Spinal cord (tissue), 9 donors: ENCODE measurements at regions not wholly inside any gene's neighbourhood (a gene's known extent, or its start where the extent isn't known, plus 50 kb on each side); places are given as distances from the start of the nearest gene placed in this dataset.
"Not testable (repeated sequence)": the region's sequence is repeated elsewhere in the genome, so short reads cannot be mapped to it uniquely, and the experiment has no call there.

ENCODE experiments used
- DNase-seq, 6 donors: peaks; one replicate each; pipeline versions ENCODE4 v3.0.0 to v3.0.0-alpha.2; 2013 to 2015; ENCODE audit warnings: low spot score in 6 of 6, low read depth in 4 of 6
- H3K27ac ChIP-seq: one replicate; pipeline ENCODE4 v1.5.1; 2013; ENCODE audit warnings: low read depth, low read length, control low read depth
- H3K27me3 ChIP-seq: one replicate; pipeline ENCODE4 v1.6.1; 2013; ENCODE audit warnings: low read length; ENCODE audit not compliant: control insufficient read depth, insufficient read depth
- H3K36me3 ChIP-seq: one replicate; pipeline ENCODE4 v1.6.1; 2013; ENCODE audit warnings: low read length; ENCODE audit not compliant: control insufficient read depth, insufficient read depth
- H3K4me1 ChIP-seq: one replicate; pipeline ENCODE4 v1.6.1; 2013; ENCODE audit warnings: low read length; ENCODE audit not compliant: control insufficient read depth, insufficient read depth
- H3K4me3 ChIP-seq: one replicate; pipeline ENCODE4 v1.5.1; 2013; ENCODE audit warnings: low read depth, low read length, control low read depth
- H3K9me3 ChIP-seq: one replicate; pipeline ENCODE4 v1.6.1; 2013; ENCODE audit warnings: low read length; ENCODE audit not compliant: control insufficient read depth, insufficient read depth
- WGBS: methylation state at CpG from one replicate; pipeline ENCODE4 v1.1.5; 2013; ENCODE audit warnings: missing lambda C conversion rate; ENCODE audit not compliant: insufficient coverage; 5-methylcytosine and 5-hydroxymethylcytosine counted together
- donor health status: healthy.

DNA sequence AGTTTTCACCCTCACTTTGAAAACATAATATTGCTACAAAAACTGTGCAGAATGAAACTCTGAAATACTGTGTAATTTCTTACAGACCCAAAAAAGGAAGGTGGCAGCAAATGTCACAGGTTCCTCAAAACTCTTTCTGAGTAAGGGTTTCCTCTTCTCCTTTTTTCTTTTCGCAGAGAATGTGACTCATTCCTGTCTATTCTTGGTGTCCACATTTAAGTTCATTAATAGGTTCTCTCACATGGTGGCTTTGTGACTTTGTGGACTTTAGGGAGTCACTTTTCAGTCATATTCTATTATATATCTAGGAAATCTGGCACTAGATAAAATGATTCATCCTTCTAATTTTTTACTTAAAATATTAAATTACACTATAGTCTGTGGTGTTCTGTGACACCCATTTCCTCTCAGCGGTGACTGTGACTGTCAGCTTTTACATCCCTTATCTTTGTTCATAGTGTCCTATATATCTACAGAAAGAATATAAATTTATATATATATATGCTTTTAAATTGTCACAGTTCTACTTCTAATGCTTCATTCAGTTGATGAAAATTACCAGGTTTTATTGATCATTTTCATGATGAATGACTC lies 126.8 kb upstream of the HCRTR2 start:
- no CpG with 5 or more reads among the region's 2 CpGs for WGBS

DNA sequence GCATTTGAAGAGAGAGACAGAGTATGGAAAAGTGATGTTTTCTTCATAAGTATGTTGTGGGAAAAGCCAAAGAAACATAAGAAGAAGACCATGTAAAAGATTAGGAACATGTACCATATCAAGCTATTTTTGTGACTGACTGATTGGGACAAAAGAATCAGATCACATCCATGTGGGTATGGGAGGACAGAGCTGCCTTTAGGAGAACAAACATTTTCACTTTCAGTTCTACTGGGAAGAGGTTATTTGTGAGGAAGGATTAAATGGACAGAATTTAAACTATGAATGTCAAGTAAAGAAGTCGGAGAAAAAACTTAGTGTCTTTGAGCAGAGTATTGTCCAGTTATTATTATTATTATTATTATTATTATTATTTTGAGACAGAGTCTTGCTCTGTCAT lies 124.4 kb upstream of the HCRTR2 start:
- H3K27ac ChIP-seq = no peak overlapping the region
- no peaks in the 10 kb centered on the region for H3K27me3 ChIP-seq
- no CpG with 5 or more reads among the region's 1 CpG for WGBS
- no peaks in the 10 kb centered on the region for H3K4me1 ChIP-seq
- no peak overlapping the region for H3K4me3 ChIP-seq
- DNase-seq = no peak
- no peaks in the 10 kb centered on the region for H3K9me3 ChIP-seq
- H3K36me3 ChIP-seq = no peaks in the 10 kb centered on the region

More for the DNA sequence above, 126.8 kb upstream of the HCRTR2 start:
- no peaks in the 10 kb centered on the region for H3K4me1 ChIP-seq
- no peaks in the 10 kb centered on the region for H3K36me3 ChIP-seq
- no peak overlapping the region for H3K4me3 ChIP-seq
- no peak for DNase-seq
- no peak overlapping the region for H3K27ac ChIP-seq
- no peaks in the 10 kb centered on the region for H3K27me3 ChIP-seq
- H3K9me3 ChIP-seq = no peaks in the 10 kb centered on the region

DNA sequence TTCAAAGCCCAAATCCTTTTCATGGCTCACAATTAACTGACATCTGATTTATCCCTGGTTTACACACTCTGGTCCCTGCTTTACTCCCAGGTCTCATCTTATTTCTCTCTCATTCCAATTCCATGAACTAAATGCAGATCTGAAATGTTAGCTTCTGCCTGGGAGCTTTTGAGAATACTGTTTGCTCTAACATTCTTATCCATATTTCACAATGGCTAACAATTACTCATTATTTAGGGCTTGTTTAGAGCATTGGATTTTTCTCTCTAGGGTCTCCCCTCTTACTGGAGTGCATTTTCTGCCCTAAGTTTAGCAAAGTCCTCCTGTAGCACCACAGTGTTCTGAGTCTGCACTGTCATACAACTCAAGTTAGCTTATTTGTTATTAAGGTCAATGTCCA lies 121.5 kb upstream of the HCRTR2 start:
- no peaks in the 10 kb centered on the region for H3K9me3 ChIP-seq
- DNase-seq = no peak

DNA sequence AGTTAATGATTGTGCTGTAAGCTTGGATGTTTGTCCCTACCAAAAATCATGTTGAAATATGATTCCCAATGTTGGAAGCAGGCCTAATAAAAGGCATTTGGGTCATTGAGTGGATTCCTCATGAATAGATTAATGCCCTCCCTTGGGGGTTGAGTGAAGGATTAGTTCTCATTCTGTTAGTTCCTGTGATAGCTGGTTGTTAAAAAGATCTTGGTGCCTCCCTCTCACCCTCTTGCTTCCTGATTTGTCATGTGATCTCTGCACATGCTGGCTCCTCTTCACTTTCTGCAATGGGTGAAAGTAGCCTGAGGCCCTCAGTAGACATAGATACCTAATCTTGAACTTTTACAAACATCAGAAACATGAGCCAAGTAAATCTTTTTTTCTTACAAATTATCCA lies 115.6 kb upstream of the HCRTR2 start:
- Histone ChIP-seq H3K27ac (no peak overlapping the region), H3K4me3 (no peak overlapping the region), H3K9me3 (no peaks in the 10 kb centered on the region), H3K4me1 (no peaks in the 10 kb centered on the region), H3K27me3 (no peaks in the 10 kb centered on the region), H3K36me3 (no peaks in the 10 kb centered on the region)
- no peak for DNase-seq

More for the DNA sequence above, 121.5 kb upstream of the HCRTR2 start:
- Histone ChIP-seq H3K36me3 (no peaks in the 10 kb centered on the region), H3K4me3 (no peak overlapping the region), H3K4me1 (no peaks in the 10 kb centered on the region), H3K27me3 (no peaks in the 10 kb centered on the region), H3K27ac (no peak overlapping the region)

DNA sequence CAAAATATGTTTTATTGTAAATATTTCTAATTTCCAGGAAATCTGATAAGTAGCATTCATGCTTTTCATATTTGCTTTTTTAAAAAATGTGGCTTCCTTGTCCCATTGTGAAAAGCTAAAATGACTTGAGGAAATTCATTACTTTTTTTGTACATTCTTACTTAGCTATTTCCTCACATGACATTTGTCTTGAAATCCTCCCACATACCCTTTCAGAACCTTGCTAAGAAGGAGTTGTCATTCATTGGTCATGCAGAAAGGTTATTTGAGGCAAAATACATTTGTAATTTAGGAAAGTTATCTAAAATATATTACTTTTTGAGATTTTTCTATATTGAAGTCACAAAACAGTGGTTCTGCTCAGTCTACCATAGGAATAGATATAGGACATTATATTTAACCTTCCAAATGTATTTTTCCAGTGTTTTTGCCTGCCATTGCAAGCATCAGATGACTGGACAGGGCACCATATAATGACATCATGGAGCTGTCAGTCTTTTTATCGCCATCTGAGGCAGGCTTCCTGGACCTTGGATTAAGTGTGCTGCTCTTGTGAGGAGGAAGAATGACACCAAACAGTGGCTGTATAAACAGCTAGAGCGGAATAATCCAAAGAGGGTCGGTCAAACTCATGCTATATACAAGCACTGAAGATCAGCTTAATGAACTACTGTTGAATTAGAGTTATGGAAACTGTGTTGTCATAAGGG lies 109.4 kb upstream of the HCRTR2 start:
- H3K27ac ChIP-seq = no peak overlapping the region
- H3K9me3 ChIP-seq = peaks cover 3% of the 10 kb centered on the region
- WGBS = 88% methylated on average over 1 of the region's 3 CpGs
- no peaks in the 10 kb centered on the region for H3K27me3 ChIP-seq
- H3K36me3 ChIP-seq = no peaks in the 10 kb centered on the region
- no peak for DNase-seq
- no peaks in the 10 kb centered on the region for H3K4me1 ChIP-seq
- no peak overlapping the region for H3K4me3 ChIP-seq

DNA sequence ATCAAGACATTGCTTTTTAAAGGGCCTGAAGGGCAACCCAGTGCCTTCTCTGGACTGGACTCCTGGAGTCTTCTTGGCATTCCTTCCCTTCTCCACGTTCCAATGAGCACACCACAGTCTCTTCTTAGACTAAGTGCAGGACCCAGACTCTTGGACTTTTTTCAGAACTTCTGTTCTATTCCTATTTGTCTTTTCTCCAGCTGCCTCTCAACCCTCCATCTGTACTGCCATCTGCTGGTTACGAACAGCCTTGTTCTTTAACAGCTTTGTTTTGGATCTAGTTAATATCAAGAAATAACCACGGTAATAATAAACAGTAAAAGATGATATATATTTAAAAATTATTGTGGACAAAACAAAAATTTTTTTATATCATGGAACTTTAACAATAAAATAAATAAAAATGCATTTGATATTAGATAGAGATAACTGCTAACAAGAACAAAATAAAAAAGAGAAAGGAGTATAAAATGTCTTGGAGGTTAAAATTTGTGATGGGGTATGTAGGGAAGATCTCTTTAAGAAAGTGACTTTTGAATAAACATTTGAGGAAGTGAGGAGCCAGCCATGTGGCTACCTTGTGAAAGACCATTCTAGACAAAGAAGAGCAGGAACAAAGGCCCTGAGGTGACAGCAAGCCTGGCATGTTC lies 105.1 kb upstream of the HCRTR2 start:
- Histone ChIP-seq H3K4me3 (no peak overlapping the region), H3K36me3 (no peaks in the 10 kb centered on the region), H3K4me1 (no peaks in the 10 kb centered on the region), H3K27me3 (no peaks in the 10 kb centered on the region), H3K27ac (no peak overlapping the region), H3K9me3 (peaks cover 3% of the 10 kb centered on the region)
- 10% methylated on average over 1 of the region's 3 CpGs for WGBS
- DNase-seq = peak in 5 of 6 donors; percentile 1 to 54 (median 9)

DNA sequence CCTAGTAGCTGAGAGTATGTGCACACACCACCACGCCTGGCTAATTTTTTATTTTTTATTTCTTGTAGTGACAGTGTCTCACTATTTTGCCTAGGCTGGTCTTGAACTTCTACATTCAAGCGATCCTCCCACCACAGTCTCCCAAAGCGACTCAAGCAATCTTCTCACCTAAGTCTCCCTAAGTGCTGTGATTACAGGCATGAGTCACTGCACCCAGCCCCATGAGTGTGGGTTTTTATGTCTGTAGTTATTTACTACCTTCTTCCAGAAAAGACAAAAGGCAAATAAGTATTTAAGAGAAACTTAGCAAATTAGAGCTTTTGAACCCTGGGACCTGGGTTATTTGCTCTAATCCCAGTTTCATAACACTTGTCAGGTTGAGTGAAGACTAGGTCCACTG lies 92.3 kb upstream of the HCRTR2 start:
- no peak overlapping the region for H3K4me3 ChIP-seq
- no peak for DNase-seq
- WGBS = no CpG with 5 or more reads among the region's 3 CpGs
- H3K27me3 ChIP-seq = no peaks in the 10 kb centered on the region
- no peaks in the 10 kb centered on the region for H3K36me3 ChIP-seq
- H3K9me3 ChIP-seq = no peaks in the 10 kb centered on the region
- no peak overlapping the region for H3K27ac ChIP-seq
- no peaks in the 10 kb centered on the region for H3K4me1 ChIP-seq

DNA sequence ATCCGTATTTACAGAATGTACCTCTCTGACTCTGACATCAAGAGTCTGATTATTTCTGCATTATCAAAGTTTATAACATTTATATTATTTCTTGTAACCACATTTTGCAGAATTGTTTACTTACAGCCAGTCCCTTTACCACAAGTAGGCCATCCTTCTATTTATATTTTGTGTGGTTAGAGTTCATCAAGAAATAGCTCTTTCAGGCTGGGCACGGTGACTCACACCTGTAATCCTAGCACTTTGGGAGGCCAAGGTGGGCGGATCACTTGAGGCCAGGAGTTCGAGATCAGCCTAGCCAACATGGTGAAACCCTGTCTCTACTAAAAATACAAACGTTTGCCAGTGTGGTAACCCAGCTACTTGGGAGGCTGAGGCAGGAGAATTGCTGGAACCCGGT lies 86.3 kb upstream of the HCRTR2 start:
- DNase-seq, H3K27me3 ChIP-seq, H3K4me1 ChIP-seq, H3K9me3 ChIP-seq, H3K27ac ChIP-seq, H3K4me3 ChIP-seq, H3K36me3 ChIP-seq: not testable (repeated sequence)
- 70% methylated on average over 2 of the region's 6 CpGs for WGBS

DNA sequence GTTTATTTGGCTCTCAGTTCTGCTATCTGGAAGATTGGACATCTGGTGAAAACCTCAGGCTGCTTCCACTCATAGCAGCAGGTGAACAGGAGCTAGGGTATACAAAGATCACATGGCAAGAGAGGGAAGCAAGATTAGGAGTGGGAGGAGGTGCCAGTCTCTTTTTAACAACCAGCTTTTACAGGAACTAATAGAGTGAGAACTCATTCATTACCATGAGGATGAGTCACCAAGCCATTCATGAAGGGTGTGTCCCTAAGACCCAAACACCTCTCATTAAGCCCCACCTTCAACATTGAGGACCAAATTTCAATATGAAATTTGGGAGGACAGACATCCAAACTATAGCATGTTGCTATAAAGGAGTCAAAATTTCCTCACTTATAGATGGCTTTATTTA lies 85.4 kb upstream of the HCRTR2 start:
- H3K4me3 ChIP-seq = no peak overlapping the region
- H3K36me3 ChIP-seq = no peaks in the 10 kb centered on the region
- no peak for DNase-seq
- H3K27ac ChIP-seq = no peak overlapping the region
- no peaks in the 10 kb centered on the region for H3K4me1 ChIP-seq
- no peaks in the 10 kb centered on the region for H3K9me3 ChIP-seq
- H3K27me3 ChIP-seq = no peaks in the 10 kb centered on the region

DNA sequence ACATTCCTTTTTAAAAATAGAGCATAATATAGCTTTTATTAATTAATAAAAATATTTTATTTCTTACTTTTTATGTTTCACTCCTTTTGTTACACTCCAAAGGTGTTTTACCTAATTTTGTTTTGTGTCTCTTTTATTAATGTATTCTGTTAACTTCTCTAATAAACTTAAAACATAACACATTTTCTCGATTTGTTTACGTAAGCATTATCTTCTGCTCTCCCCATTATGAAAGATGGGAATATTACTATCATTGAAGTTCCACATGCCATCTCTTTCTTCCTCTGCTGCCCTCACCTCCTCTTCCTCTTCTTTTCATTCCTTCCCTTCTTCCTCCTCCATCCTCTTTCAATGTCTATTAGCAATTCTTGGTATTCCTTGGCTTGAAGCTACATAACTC lies 85.0 kb upstream of the HCRTR2 start:
- DNase-seq = no peak
- Histone ChIP-seq H3K27ac (no peak overlapping the region), H3K27me3 (no peaks in the 10 kb centered on the region), H3K9me3 (no peaks in the 10 kb centered on the region), H3K36me3 (no peaks in the 10 kb centered on the region), H3K4me3 (no peak overlapping the region), H3K4me1 (no peaks in the 10 kb centered on the region)
- no CpG with 5 or more reads among the region's 2 CpGs for whole genome bisulfite sequencing
